Activated naive CD4-positive, alpha-beta T cell treated with anti-CD3 and anti-CD28 coated beads for 36 hours (primary cell): ENCODE measurements at regions not wholly inside any gene's neighbourhood (a gene's known extent, or its start where the extent isn't known, plus 50 kb on each side); places are given as distances from the start of the nearest gene placed in this dataset.
A peak's percentile ranks its signal among the peaks of the same experiment; 100 is the strongest.
"Not testable (repeated sequence)": the region's sequence is repeated elsewhere in the genome, so short reads cannot be mapped to it uniquely, and the experiment has no call there.

Experiments used
- CTCF ChIA-PET: fragments of 350-600 bp; sonication (Branson Sonifier 250); formaldehyde crosslinking; loops from one replicate; lab custom pipeline; 2021; ENCODE audit warnings: antibody characterized with exemption; lab: Charles Lee
- DNase-seq: peaks from one replicate; pipeline ENCODE4 v3.0.0-alpha.2; 2020
- H3K27ac Mint-ChIP-seq: one replicate; pipeline ENCODE4 v1.8.0; 2021; ENCODE audit warnings: mild to moderate bottlenecking, mixed read lengths
- H3K27me3 Mint-ChIP-seq: one replicate; pipeline ENCODE4 v1.8.0; 2021; ENCODE audit warnings: low read depth, mixed read lengths
- H3K36me3 Mint-ChIP-seq: one replicate; pipeline ENCODE4 v1.8.0; 2021; ENCODE audit warnings: low read depth, mixed read lengths
- H3K4me1 Mint-ChIP-seq: one replicate; pipeline ENCODE4 v1.8.0; 2021; ENCODE audit warnings: low read depth, mixed read lengths
- H3K4me3 Mint-ChIP-seq: one replicate; pipeline ENCODE4 v1.8.0; 2021; ENCODE audit warnings: mild to moderate bottlenecking, moderate library complexity, mixed read lengths
- H3K9me3 Mint-ChIP-seq: one replicate; pipeline ENCODE4 v1.8.0; 2021; ENCODE audit warnings: mixed read lengths
- intact Hi-C: fragments of 100-400 bp; cut with micrococcal nuclease; formaldehyde crosslinking; loops from one replicate; pipeline ENCODE4 v1.15.1; 2023

- DNase-seq, H3K9me3 Mint-ChIP-seq, H3K4me3 Mint-ChIP-seq, H3K4me1 Mint-ChIP-seq, H3K36me3 Mint-ChIP-seq, H3K27ac Mint-ChIP-seq, H3K27me3 Mint-ChIP-seq, intact Hi-C loops: not testable (repeated sequence)
- CTCF ChIA-PET, result interaction anchor here (1.2 kb wide), 1 partner anchor 37 kb away, joined by 3 read pairs; no protein-coding TSS in a partner anchor
Observed at GRCh38 chr4:121616449-121616848, 80.3 kb downstream of the ANXA5 start.

GRCh38 chr4:121614101-121614500 lies 82.7 kb downstream of the ANXA5 start:
- DNase-seq, result no peak
- no peak overlapping the region for H3K27ac Mint-ChIP-seq
- CTCF ChIA-PET, result no interaction called here
- no peaks in the 10 kb centered on the region for H3K4me1 Mint-ChIP-seq
- H3K9me3 Mint-ChIP-seq, result no peaks in the 10 kb centered on the region
- no peak overlapping the region for H3K4me3 Mint-ChIP-seq
- H3K27me3 Mint-ChIP-seq, result peaks cover 8% of the 10 kb centered on the region
- intact Hi-C loops, result no loop called here
- no peaks in the 10 kb centered on the region for H3K36me3 Mint-ChIP-seq

GRCh38 chr4:121599049-121599448 lies 97.7 kb downstream of the ANXA5 start:
- no peak for DNase-seq
- intact Hi-C loops, result no loop called here
- Mint-ChIP-seq H3K27me3 (no peaks in the 10 kb centered on the region), H3K9me3 (no peaks in the 10 kb centered on the region), H3K4me1 (no peaks in the 10 kb centered on the region), H3K36me3 (no peaks in the 10 kb centered on the region), H3K27ac (no peak overlapping the region), H3K4me3 (no peak overlapping the region)
- CTCF ChIA-PET, result no interaction called here

GRCh38 chr4:121597346-121597934 lies 99.3 kb downstream of the ANXA5 start:
- no peak overlapping the region for H3K4me3 Mint-ChIP-seq
- H3K27me3 Mint-ChIP-seq, result no peaks in the 10 kb centered on the region

GRCh38 chr4:121594796-121595526 lies 101.8 kb downstream of the ANXA5 start:
- H3K4me1 Mint-ChIP-seq, result no peaks in the 10 kb centered on the region
- no peak overlapping the region for H3K27ac Mint-ChIP-seq
- intact Hi-C loops, result no loop called here
- no peak for DNase-seq
- H3K9me3 Mint-ChIP-seq, result no peaks in the 10 kb centered on the region
- H3K27me3 Mint-ChIP-seq, result peaks cover under 1% of the 10 kb centered on the region
- H3K36me3 Mint-ChIP-seq, result no peaks in the 10 kb centered on the region
- CTCF ChIA-PET, result no interaction called here
- no peak overlapping the region for H3K4me3 Mint-ChIP-seq

More at GRCh38 chr4:121597346-121597934, 99.3 kb downstream of the ANXA5 start:
- Mint-ChIP-seq H3K27ac (no peak overlapping the region), H3K9me3 (no peaks in the 10 kb centered on the region), H3K36me3 (no peaks in the 10 kb centered on the region), H3K4me1 (no peaks in the 10 kb centered on the region)
- CTCF ChIA-PET, result interaction anchor here (0.6 to 0.8 kb wide), 2 partner anchors 35 to 349 kb away, joined by 3 read pairs; no protein-coding TSS in a partner anchor
- DNase-seq, result peak; percentile 21
- intact Hi-C loops, result no loop called here

GRCh38 chr4:121593760-121594159 lies 103.0 kb downstream of the ANXA5 start:
- H3K9me3 Mint-ChIP-seq, result no peaks in the 10 kb centered on the region
- CTCF ChIA-PET, result no interaction called here

GRCh38 chr4:121592257-121592656 lies 104.5 kb downstream of the ANXA5 start:
- CTCF ChIA-PET, result interaction anchor here (0.7 kb wide), 1 partner anchor 99 kb away, joined by 3 read pairs; no protein-coding TSS in a partner anchor
- intact Hi-C loops, H3K9me3 Mint-ChIP-seq, H3K27ac Mint-ChIP-seq, H3K36me3 Mint-ChIP-seq, H3K27me3 Mint-ChIP-seq, H3K4me1 Mint-ChIP-seq, DNase-seq, H3K4me3 Mint-ChIP-seq: not testable (repeated sequence)

More at GRCh38 chr4:121593760-121594159, 103.0 kb downstream of the ANXA5 start:
- no peak overlapping the region for H3K27ac Mint-ChIP-seq
- H3K36me3 Mint-ChIP-seq, result no peaks in the 10 kb centered on the region
- intact Hi-C loops, result no loop called here
- peaks cover 3% of the 10 kb centered on the region for H3K27me3 Mint-ChIP-seq
- H3K4me3 Mint-ChIP-seq, result no peak overlapping the region
- no peaks in the 10 kb centered on the region for H3K4me1 Mint-ChIP-seq
- no peak for DNase-seq

GRCh38 chr4:121584836-121585235 lies 111.9 kb downstream of the ANXA5 start:
- Mint-ChIP-seq H3K36me3 (no peaks in the 10 kb centered on the region), H3K4me1 (peaks cover 2% of the 10 kb centered on the region), H3K4me3 (no peak overlapping the region), H3K27ac (no peak overlapping the region), H3K27me3 (peaks cover 38% of the 10 kb centered on the region), H3K9me3 (no peaks in the 10 kb centered on the region)
- CTCF ChIA-PET, result no interaction called here
- DNase-seq, result no peak
- intact Hi-C loops, result no loop called here

- H3K4me1 Mint-ChIP-seq, result peaks cover 2% of the 10 kb centered on the region
- CTCF ChIA-PET, result interaction anchor here (0.6 kb wide), 1 partner anchor 545 kb away, joined by 6 read pairs; no protein-coding TSS in a partner anchor
- H3K27me3 Mint-ChIP-seq, result peaks cover 46% of the 10 kb centered on the region
- H3K9me3 Mint-ChIP-seq, result no peaks in the 10 kb centered on the region
- H3K27ac Mint-ChIP-seq, result no peak overlapping the region
- intact Hi-C loops, result no loop called here
- H3K36me3 Mint-ChIP-seq, result no peaks in the 10 kb centered on the region
- no peak overlapping the region for H3K4me3 Mint-ChIP-seq
- DNase-seq, result no peak
Observed at GRCh38 chr4:121583396-121583795, 113.4 kb downstream of the ANXA5 start.

GRCh38 chr4:121582296-121582695 lies 114.5 kb downstream of the ANXA5 start:
- Mint-ChIP-seq H3K4me3 (no peak overlapping the region), H3K36me3 (no peaks in the 10 kb centered on the region), H3K27ac (no peak overlapping the region), H3K4me1 (peaks cover 2% of the 10 kb centered on the region), H3K27me3 (peaks cover 44% of the 10 kb centered on the region), H3K9me3 (no peaks in the 10 kb centered on the region)
- no peak for DNase-seq
- intact Hi-C loops, result no loop called here
- CTCF ChIA-PET, result no interaction called here

- CTCF ChIA-PET, H3K4me3 Mint-ChIP-seq, H3K36me3 Mint-ChIP-seq, H3K4me1 Mint-ChIP-seq, DNase-seq, intact Hi-C loops, H3K9me3 Mint-ChIP-seq, H3K27ac Mint-ChIP-seq: not testable (repeated sequence)
- peaks cover 19% of the 10 kb centered on the region for H3K27me3 Mint-ChIP-seq
Observed at GRCh38 chr4:121575392-121575791, 121.4 kb downstream of the ANXA5 start.

GRCh38 chr4:121574618-121575017 lies 122.2 kb downstream of the ANXA5 start:
- CTCF ChIA-PET, result no interaction called here
- no peaks in the 10 kb centered on the region for H3K9me3 Mint-ChIP-seq
- no peak for DNase-seq
- no peaks in the 10 kb centered on the region for H3K36me3 Mint-ChIP-seq
- no peak overlapping the region for H3K27ac Mint-ChIP-seq
- H3K4me1 Mint-ChIP-seq, result no peaks in the 10 kb centered on the region
- intact Hi-C loops, result no loop called here
- H3K4me3 Mint-ChIP-seq, result no peak overlapping the region
- H3K27me3 Mint-ChIP-seq, result peaks cover 16% of the 10 kb centered on the region

GRCh38 chr4:121567748-121568147 lies 129.0 kb downstream of the ANXA5 start:
- H3K27ac Mint-ChIP-seq, result no peak overlapping the region
- no peaks in the 10 kb centered on the region for H3K4me1 Mint-ChIP-seq
- no peaks in the 10 kb centered on the region for H3K9me3 Mint-ChIP-seq
- no peaks in the 10 kb centered on the region for H3K36me3 Mint-ChIP-seq
- peaks cover 14% of the 10 kb centered on the region for H3K27me3 Mint-ChIP-seq
- no peak overlapping the region for H3K4me3 Mint-ChIP-seq
- CTCF ChIA-PET, result no interaction called here
- DNase-seq, result no peak
- intact Hi-C loops, result no loop called here
